HCT116 (cell line): ENCODE measurements at regions not wholly inside any gene's neighbourhood (a gene's known extent, or its start where the extent isn't known, plus 50 kb on each side); places are given as distances from the start of the nearest gene placed in this dataset.

ENCODE experiments used
- ATAC-seq: fragments of 200-7000 bp; cut with Tn5 transposase; 2 replicates; pipeline ENCODE4 v1.9.1; 2020; ENCODE audit warnings: mild to moderate bottlenecking, moderate library complexity
- BruUV-seq: library from RNA; stranded (reverse); fragments of 400-500 nt; replicated peaks from 2 replicates; lab custom pipeline; 2021; lab: Mats Ljungman, UMichigan
- CTCF ChIA-PET: fragments of 300-600 bp; sonication (Branson Sonifier 250); formaldehyde crosslinking; loops from one replicate; lab custom pipeline; 2021; ENCODE audit warnings: antibody characterized with exemption; lab: Charles Lee
- POLR2A ChIA-PET: fragments of 300-600, 350-600 bp; sonication (Branson Sonifier 250); formaldehyde crosslinking; loops from one replicate; lab custom pipeline; 2021; ENCODE audit warnings: antibody characterized with exemption; lab: Charles Lee
- RAD21 ChIA-PET, 2 experiments: fragments of 300-600 bp; sonication (Branson Sonifier 250); formaldehyde crosslinking; loops; one replicate each; lab custom pipeline; 2023; ENCODE audit warnings: low total read pairs in 2 of 2; ENCODE audit not compliant: uncharacterized antibody in 2 of 2, unreplicated experiment in 2 of 2, low non-redundant PET in 1 of 2; lab: Charles Lee
- DNase-seq: peaks from one replicate; pipeline ENCODE4 v3.0.0-alpha.2; 2010; ENCODE audit warnings: low read depth, low spot score
- H2AFZ ChIP-seq: fragments of 200-600 bp; shearing (Covaris generic), sonication (generic); 2 replicates; pipeline ENCODE4 v1.6.1; 2017; ENCODE audit warnings: low read depth, mixed run types, mixed read lengths, antibody characterized with exemption, low read length; ENCODE audit not compliant: poor library complexity, severe bottlenecking
- H3K27ac ChIP-seq: 2 replicates; pipeline ENCODE4 v1.5.1; 2012; ENCODE audit warnings: low read depth, low read length
- H3K27me3 ChIP-seq: fragments of 200-600 bp; sonication (generic); 2 replicates; pipeline ENCODE4 v1.6.1; 2016; ENCODE audit warnings: mixed run types, low read length, mixed read lengths; ENCODE audit not compliant: insufficient read depth
- H3K36me3 ChIP-seq, 2 experiments: fragments of 200-500 bp in 1 of 2; fragments of 200-600 bp in 1 of 2; sonication (Bioruptor generic) in 1 of 2; sonication (generic) in 1 of 2; 2 replicates each; pipeline versions ENCODE4 v1.5.1 to v1.6.1; 2014 to 2016; ENCODE audit warnings: low read length in 2 of 2, inconsistent platforms in 1 of 2, mixed read lengths in 1 of 2, mixed run types in 1 of 2; ENCODE audit not compliant: insufficient read depth in 2 of 2, control insufficient read depth in 1 of 2
- H3K4me1 ChIP-seq, 2 experiments: fragments of 200-600 bp in 1 of 2; sonication (generic) in 1 of 2; 2 replicates each; pipeline versions ENCODE4 v1.5.1 to v1.6.1; 2012 to 2017; ENCODE audit warnings: low read length in 2 of 2, inconsistent platforms in 1 of 2, mild to moderate bottlenecking in 1 of 2, mixed read lengths in 1 of 2, mixed run types in 1 of 2, moderate library complexity in 1 of 2; ENCODE audit not compliant: insufficient read depth in 2 of 2, control insufficient read depth in 1 of 2
- H3K4me2 ChIP-seq: fragments of 200-600 bp; sonication (generic); 2 replicates; pipeline ENCODE4 v1.6.1; 2017; ENCODE audit warnings: mixed run types, low read length, mixed read lengths
- H3K4me3 ChIP-seq, 2 experiments: fragments of 200-600 bp in 1 of 2; sonication (generic) in 1 of 2; replicated peaks in 1 of 2; 2 replicates each; pipeline ENCODE4 v1.5.1; 2011 to 2016; ENCODE audit warnings: low read length in 2 of 2, control low read depth in 1 of 2, low read depth in 1 of 2, mild to moderate bottlenecking in 1 of 2, mixed read lengths in 1 of 2, mixed run types in 1 of 2
- H3K79me2 ChIP-seq: fragments of 200-600 bp; sonication (generic); 2 replicates; pipeline ENCODE4 v1.6.1; 2017; ENCODE audit warnings: mild to moderate bottlenecking, mixed run types, low read length, moderate library complexity, mixed read lengths; ENCODE audit not compliant: insufficient read depth
- H3K9ac ChIP-seq: fragments of 200-600 bp; sonication (generic); 2 replicates; pipeline ENCODE4 v1.6.1; 2016; ENCODE audit warnings: low read length, mixed read lengths
- H3K9me2 ChIP-seq: fragments of 200-600 bp; sonication (generic), shearing (Covaris generic); 2 replicates; pipeline ENCODE4 v1.6.1; 2017; ENCODE audit warnings: mixed run types, mild to moderate bottlenecking, moderate library complexity; ENCODE audit not compliant: insufficient read depth
- H3K9me3 ChIP-seq, 2 experiments: fragments of 200-500 bp in 1 of 2; fragments of 200-600 bp in 1 of 2; sonication (Bioruptor generic) in 1 of 2; sonication (generic) in 1 of 2; 2 replicates each; pipeline ENCODE4 v1.6.1; 2014 to 2017; ENCODE audit warnings: low read length in 2 of 2, mixed read lengths in 2 of 2, inconsistent platforms in 1 of 2, low read depth in 1 of 2, mild to moderate bottlenecking in 1 of 2, mixed run types in 1 of 2, moderate library complexity in 1 of 2; ENCODE audit not compliant: control insufficient read depth in 1 of 2, insufficient read depth in 1 of 2
- H4K20me1 ChIP-seq: fragments of 200-600 bp; sonication (generic), shearing (Covaris generic); 2 replicates; pipeline ENCODE4 v1.6.1; 2017; ENCODE audit warnings: mixed run types, mild to moderate bottlenecking, moderate library complexity; ENCODE audit not compliant: insufficient read depth
- CTCF ChIP-seq, 3 experiments: fragments of 200-600 bp in 1 of 3; sonication (generic) in 1 of 3; IDR thresholded peaks in 2 of 3; conservative IDR thresholded peaks in 1 of 3; 2 replicates each; pipeline ENCODE4 v1.5.1; 2012 to 2017; ENCODE audit warnings: low read depth in 2 of 3, low read length in 2 of 3, antibody characterized with exemption in 1 of 3, borderline replicate concordance in 1 of 3, control low read depth in 1 of 3, mild to moderate bottlenecking in 1 of 3, mixed read lengths in 1 of 3, mixed run types in 1 of 3, moderate library complexity in 1 of 3; ENCODE audit not compliant: insufficient read depth in 1 of 3
- EZH2 ChIP-seq: fragments of 200-600 bp; sonication (generic); IDR thresholded peaks from 2 replicates; pipeline ENCODE4 v1.6.1; 2017; ENCODE audit warnings: antibody characterized with exemption, mixed run types
- FOSL1 ChIP-seq: IDR thresholded peaks from 2 replicates; pipeline ENCODE4 v1.6.1; 2012; ENCODE audit warnings: low read depth
- JUND ChIP-seq: IDR thresholded peaks from 2 replicates; pipeline ENCODE4 v1.6.1; 2012
- MAX ChIP-seq: IDR thresholded peaks from 2 replicates; pipeline ENCODE4 v1.6.1; 2012
- POLR2A ChIP-seq: IDR thresholded peaks from 2 replicates; pipeline ENCODE4 v1.7.0; 2011; ENCODE audit warnings: borderline replicate concordance; ENCODE audit not compliant: insufficient read depth, insufficient read length; ENCODE audit errors: extremely low read depth
- SIN3A ChIP-seq: IDR thresholded peaks from 2 replicates; pipeline ENCODE4 v1.6.1; 2012; ENCODE audit warnings: low read depth
- SP1 ChIP-seq: IDR thresholded peaks from 2 replicates; pipeline ENCODE4 v1.6.1; 2012; ENCODE audit warnings: low read depth
- TCF7L2 ChIP-seq: IDR thresholded peaks from 2 replicates; pipeline ENCODE4 v1.7.0; 2011; ENCODE audit warnings: borderline replicate concordance, inconsistent platforms; ENCODE audit not compliant: insufficient read depth, insufficient read length; ENCODE audit errors: extremely low read depth
- YY1 ChIP-seq: IDR thresholded peaks from 2 replicates; pipeline ENCODE4 v1.6.1; 2011; ENCODE audit warnings: low read length, low read depth, moderate library complexity, mild to moderate bottlenecking; ENCODE audit not compliant: insufficient replicate concordance; ENCODE audit errors: extremely low read depth
- ZFX ChIP-seq: fragments of 450-650 bp; IDR thresholded peaks from 2 replicates; pipeline ENCODE4 v1.6.1; 2017
- intact Hi-C: fragments of 100-400 bp; cut with micrococcal nuclease; formaldehyde crosslinking; loops from 2 replicates; pipeline ENCODE4 v1.10.0; 2022

DNA sequence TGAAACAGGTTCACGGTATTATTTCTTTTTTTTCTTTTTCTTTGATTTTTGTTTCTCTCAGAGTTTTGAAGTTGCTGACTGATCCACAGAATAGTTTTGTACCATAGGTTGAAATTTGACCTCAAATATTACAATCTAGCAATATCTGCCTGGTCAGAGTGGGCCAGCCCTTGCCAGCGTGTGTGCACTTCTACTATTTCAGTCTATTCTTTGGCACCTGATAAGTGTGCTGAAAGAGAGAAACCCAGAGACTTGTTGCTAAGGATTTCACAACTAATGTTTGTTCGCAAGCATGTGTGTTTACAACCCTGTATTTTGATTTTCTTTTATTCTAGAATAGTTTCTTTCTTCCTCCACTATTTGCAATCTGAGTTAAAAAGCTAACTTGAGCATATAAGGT is 1125.2 kb upstream of the CNTN5 start (continued):
- no peak for TF ChIP-seq EZH2
- TF ChIP-seq, all 23 proteins: peak for 0

DNA sequence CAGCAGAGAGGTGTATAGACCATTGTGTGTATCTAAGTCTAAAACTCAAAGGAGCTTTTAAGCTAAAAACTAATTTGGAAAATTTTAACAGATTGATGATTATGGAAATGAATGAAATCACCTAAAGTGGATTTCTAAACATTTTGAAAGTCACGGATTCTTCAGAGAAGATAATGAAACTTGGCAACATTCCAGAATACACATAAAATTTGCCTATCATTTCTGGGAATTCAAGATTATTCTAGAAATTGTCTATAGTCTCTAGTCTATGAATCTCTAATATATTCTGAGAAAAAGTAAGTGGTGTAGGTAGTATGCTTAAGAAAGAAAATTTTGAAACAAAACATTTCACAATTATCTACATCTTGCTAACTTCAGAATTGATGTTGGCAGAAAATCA is 1117.9 kb upstream of the CNTN5 start:
- H3K27me3 ChIP-seq: no peaks in the 10 kb centered on the region
- no peaks in the 10 kb centered on the region for H3K4me1 ChIP-seq
- no peak overlapping the region for H3K27ac ChIP-seq
- ChIA-PET CTCF (no interaction called here), POLR2A (no interaction called here), RAD21 (no interaction called here)
- no peak for TF ChIP-seq CTCF (IDR thresholded peaks at IDR 0.05 in 2 of 3, conservative IDR thresholded peaks at IDR 0.05 in 1 of 3; ENCODE audit: borderline replicate concordance in 1 of 3, insufficient read depth in 1 of 3, low read depth in 2 of 3, low read length in 2 of 3)
- no peak for TF ChIP-seq POLR2A
- TF ChIP-seq ZFX: no peak
- no peak for TF ChIP-seq JUND
- no peak for TF ChIP-seq YY1
- no peak for TF ChIP-seq TCF7L2
- TF ChIP-seq SP1: no peak
- TF ChIP-seq MAX: no peak
- no peak for TF ChIP-seq SIN3A
- no peak for TF ChIP-seq FOSL1
- H3K4me2 ChIP-seq: no peak overlapping the region
- H3K79me2 ChIP-seq: no peaks in the 10 kb centered on the region
- no TSS peak for BruUV-seq
- H3K9me2 ChIP-seq: no peaks in the 10 kb centered on the region
- DNase-seq (no peak), ATAC-seq (no peak)
- H4K20me1 ChIP-seq: no peaks in the 10 kb centered on the region
- H3K36me3 ChIP-seq: no peaks in the 10 kb centered on the region
- H3K9me3 ChIP-seq: peaks cover 0 to 8% of the 10 kb centered on the region in 2 experiments; a peak in 3 of 4 replicates
- no peak overlapping the region for H3K9ac ChIP-seq
- no peak overlapping the region for H3K4me3 ChIP-seq
- intact Hi-C loops: no loop called here
- no peak overlapping the region for H2AFZ ChIP-seq
